TTC549 (cell line): ENCODE measurements at regions not wholly inside any gene's neighbourhood (a gene's known extent, or its start where the extent isn't known, plus 50 kb on each side); places are given as distances from the start of the nearest gene placed in this dataset.
"Not testable (repeated sequence)": the region's sequence is repeated elsewhere in the genome, so short reads cannot be mapped to it uniquely, and the experiment has no call there.

Experiments
- FAIRE-seq: peaks from 2 replicates; lab custom pipeline; 2012; peaks lifted over from hg19 to GRCh38; lab: Jason Lieb, UNC

- FAIRE-seq, result no peak
Observed at GRCh38 chr6:125597411-125598253, 151.8 kb upstream of the HEY2 start.

- no peak for FAIRE-seq
Observed at GRCh38 chr6:125598422-125598821, 151.0 kb upstream of the HEY2 start.

- no peak for FAIRE-seq
Observed at GRCh38 chr6:125604257-125604656, 145.2 kb upstream of the HEY2 start.

- peak; percentile 62 for FAIRE-seq
Observed at GRCh38 chr6:125611573-125612344, 137.7 kb upstream of the HEY2 start.

- FAIRE-seq, result peak; percentile 20
Observed at GRCh38 chr6:125612345-125612846, 137.0 kb upstream of the HEY2 start.

GRCh38 chr6:125618629-125619028 is 130.8 kb upstream of the HEY2 start:
- FAIRE-seq, result no peak

GRCh38 chr6:125623085-125623484 is 126.3 kb upstream of the HEY2 start:
- no peak for FAIRE-seq

GRCh38 chr6:125631165-125631564 is 118.3 kb upstream of the HEY2 start:
- no peak for FAIRE-seq

- not testable (repeated sequence) for FAIRE-seq
Observed at GRCh38 chr6:125636011-125636410, 113.4 kb upstream of the HEY2 start.

- FAIRE-seq, result no peak
Observed at GRCh38 chr6:125636671-125637070, 112.8 kb upstream of the HEY2 start.

GRCh38 chr6:125637207-125637606 is 112.2 kb upstream of the HEY2 start:
- no peak for FAIRE-seq

- no peak for FAIRE-seq
Observed at GRCh38 chr6:125639466-125640020, 109.9 kb upstream of the HEY2 start.

GRCh38 chr6:125640441-125641150 is 108.8 kb upstream of the HEY2 start:
- no peak for FAIRE-seq

- not testable (repeated sequence) for FAIRE-seq
Observed at GRCh38 chr6:125643967-125644661, 105.3 kb upstream of the HEY2 start.

- no peak for FAIRE-seq
Observed at GRCh38 chr6:125647391-125647790, 102.0 kb upstream of the HEY2 start.

GRCh38 chr6:125653752-125654151 is 95.7 kb upstream of the HEY2 start:
- FAIRE-seq, result not testable (repeated sequence)

- FAIRE-seq, result no peak
Observed at GRCh38 chr6:125655511-125655910, 93.9 kb upstream of the HEY2 start.

- no peak for FAIRE-seq
Observed at GRCh38 chr6:125656287-125656870, 93.1 kb upstream of the HEY2 start.

GRCh38 chr6:125658136-125658535 is 91.3 kb upstream of the HEY2 start:
- FAIRE-seq, result no peak

- FAIRE-seq, result no peak
Observed at GRCh38 chr6:125658759-125659431, 90.5 kb upstream of the HEY2 start.

- no peak for FAIRE-seq
Observed at GRCh38 chr6:125659887-125660286, 89.5 kb upstream of the HEY2 start.
